M059J (cell line): ENCODE measurements at regions not wholly inside any gene's neighbourhood (a gene's known extent, or its start where the extent isn't known, plus 50 kb on each side); places are given as distances from the start of the nearest gene placed in this dataset.

ENCODE experiments used
- DNase-seq: peaks from one replicate; pipeline ENCODE4 v3.0.0-alpha.2; 2012; ENCODE audit warnings: low read depth

- DNase-seq: peak; percentile 5
Observed at GRCh38 chr11:37642296-37642695, 1044.3 kb upstream of the RAG2 start.

- no peak for DNase-seq
Observed at GRCh38 chr11:37632748-37633147, 1034.7 kb upstream of the RAG2 start.

- no peak for DNase-seq
Observed at GRCh38 chr11:37630866-37631265, 1032.8 kb upstream of the RAG2 start.

- no peak for DNase-seq
Observed at GRCh38 chr11:37623778-37624177, 1025.7 kb upstream of the RAG2 start.

- DNase-seq: no peak
Observed at GRCh38 chr11:37621662-37622061, 1023.6 kb upstream of the RAG2 start.

- DNase-seq: no peak
Observed at GRCh38 chr11:37616291-37616690, 1018.3 kb upstream of the RAG2 start.

- no peak for DNase-seq
Observed at GRCh38 chr11:37613031-37613430, 1015.0 kb upstream of the RAG2 start.

- DNase-seq: peak; percentile 3
Observed at GRCh38 chr11:37612146-37612545, 1014.1 kb upstream of the RAG2 start.

- DNase-seq: peak; percentile 5
Observed at GRCh38 chr11:37605229-37605628, 1007.2 kb upstream of the RAG2 start.

GRCh38 chr11:37598381-37598780 is 1000.3 kb upstream of the RAG2 start:
- DNase-seq: no peak

- DNase-seq: no peak
Observed at GRCh38 chr11:37597776-37598175, 999.7 kb upstream of the RAG2 start.

GRCh38 chr11:37595845-37596244 is 997.8 kb upstream of the RAG2 start:
- no peak for DNase-seq

GRCh38 chr11:37574361-37574760 is 976.3 kb upstream of the RAG2 start:
- no peak for DNase-seq

GRCh38 chr11:37572491-37573171 is 974.6 kb upstream of the RAG2 start:
- no peak for DNase-seq

GRCh38 chr11:37571246-37571645 is 973.2 kb upstream of the RAG2 start:
- peak; percentile 38 for DNase-seq

GRCh38 chr11:37560991-37561390 is 963.0 kb upstream of the RAG2 start:
- no peak for DNase-seq

GRCh38 chr11:37560346-37560745 is 962.3 kb upstream of the RAG2 start:
- DNase-seq: peak; percentile 35

GRCh38 chr11:37558619-37559210 is 960.7 kb upstream of the RAG2 start:
- no peak for DNase-seq

GRCh38 chr11:37557990-37558389 is 960.0 kb upstream of the RAG2 start:
- DNase-seq: no peak

GRCh38 chr11:37552284-37552683 is 954.2 kb upstream of the RAG2 start:
- no peak for DNase-seq

- peak; percentile 56 for DNase-seq
Observed at GRCh38 chr11:37544491-37544890, 946.5 kb upstream of the RAG2 start.

GRCh38 chr11:37533830-37534229 is 935.8 kb upstream of the RAG2 start:
- DNase-seq: no peak

GRCh38 chr11:37533087-37533486 is 935.1 kb upstream of the RAG2 start:
- DNase-seq: peak; percentile 15

GRCh38 chr11:37532271-37532670 is 934.2 kb upstream of the RAG2 start:
- DNase-seq: no peak
